H1 (cell line): ENCODE measurements at regions not wholly inside any gene's neighbourhood (a gene's known extent, or its start where the extent isn't known, plus 50 kb on each side); places are given as distances from the start of the nearest gene placed in this dataset.

Experiments
- SUZ12 ChIP-seq: fragments of 200-600 bp; sonication (generic); IDR thresholded peaks from 2 replicates; pipeline ENCODE4 v1.6.1; 2012; ENCODE audit warnings: mild to moderate bottlenecking, inconsistent platforms, low read length, moderate library complexity, mixed read lengths
- YY1 ChIP-seq: IDR thresholded peaks from 2 replicates; pipeline ENCODE4 v1.6.1; 2011; ENCODE audit warnings: low read depth, mild to moderate bottlenecking, low read length
- TF ChIP-seq, protein P1 (sequence below): IDR thresholded peaks from 2 replicates; pipeline ENCODE4 v1.6.1; 2011; ENCODE audit warnings: low read depth, mild to moderate bottlenecking, low read length; ENCODE audit not compliant: insufficient read depth

DNA sequence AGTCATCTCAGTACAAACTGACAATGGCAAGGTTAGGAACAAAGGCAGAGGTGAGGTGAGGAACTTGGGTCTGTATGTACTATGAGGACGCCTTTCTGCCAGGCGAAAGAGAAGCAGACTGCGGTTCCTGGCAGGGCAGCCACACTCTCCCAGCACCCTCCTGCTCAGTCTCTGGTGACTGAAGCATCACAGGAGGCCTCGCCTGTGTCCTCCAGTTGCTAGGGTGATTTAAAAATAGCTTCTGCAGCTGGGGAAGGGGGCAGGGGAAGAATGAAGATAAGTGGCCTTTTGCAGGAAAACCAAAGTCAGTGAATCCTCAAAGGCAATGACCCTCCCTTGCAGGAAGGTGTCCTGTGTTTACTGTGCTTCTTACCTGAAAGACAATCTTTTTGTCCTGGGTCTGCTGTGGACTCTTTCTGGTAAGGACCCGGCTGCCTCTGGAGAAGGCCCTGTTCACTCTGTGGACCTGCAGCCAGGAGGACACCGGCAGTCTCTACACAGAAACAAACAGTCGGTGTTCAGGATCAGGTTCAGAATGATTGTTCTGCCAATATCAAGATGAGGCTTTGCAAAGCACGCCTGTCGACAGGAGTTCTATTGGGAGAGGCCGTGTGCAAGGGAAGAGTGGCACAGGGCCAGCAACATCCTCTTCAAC lies 65.7 kb upstream of the DGKG start (continued):
- TF ChIP-seq, protein P1, sequence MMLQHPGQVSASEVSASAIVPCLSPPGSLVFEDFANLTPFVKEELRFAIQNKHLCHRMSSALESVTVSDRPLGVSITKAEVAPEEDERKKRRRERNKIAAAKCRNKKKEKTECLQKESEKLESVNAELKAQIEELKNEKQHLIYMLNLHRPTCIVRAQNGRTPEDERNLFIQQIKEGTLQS, result no peak
- TF ChIP-seq YY1, result no peak
- TF ChIP-seq SUZ12, result no peak
- TF ChIP-seq, all 59 proteins: peak for 0
